H9 (cell line): ENCODE measurements at regions not wholly inside any gene's neighbourhood (a gene's known extent, or its start where the extent isn't known, plus 50 kb on each side); places are given as distances from the start of the nearest gene placed in this dataset.
A peak's percentile ranks its signal among the peaks of the same experiment; 100 is the strongest.

Experiments
- DNase-seq: peaks from one replicate; pipeline ENCODE4 v3.0.0-alpha.2; 2017
- H2AFZ ChIP-seq: one replicate; pipeline ENCODE4 v1.6.1; 2013; ENCODE audit warnings: mild to moderate bottlenecking, low read length, control low read depth, moderate library complexity
- H2AK5ac ChIP-seq: 2 replicates; pipeline ENCODE4 v1.6.1; 2013; ENCODE audit warnings: low read length, control low read depth, mixed read lengths; ENCODE audit not compliant: insufficient read length
- H2BK120ac ChIP-seq: one replicate; pipeline ENCODE4 v1.6.1; 2013; ENCODE audit warnings: low read depth, mild to moderate bottlenecking, low read length, control low read depth, inconsistent platforms; ENCODE audit not compliant: poor library complexity, severe bottlenecking
- H2BK12ac ChIP-seq: 2 replicates; pipeline ENCODE4 v1.6.1; 2013; ENCODE audit warnings: low read length, control low read depth, mixed read lengths, low read depth; ENCODE audit not compliant: insufficient read length
- H2BK15ac ChIP-seq: 2 replicates; pipeline ENCODE4 v1.6.1; 2013; ENCODE audit warnings: low read depth, low read length, control low read depth
- H2BK20ac ChIP-seq: one replicate; pipeline ENCODE4 v1.6.1; 2013; ENCODE audit warnings: low read depth, mild to moderate bottlenecking, low read length, control low read depth, inconsistent platforms; ENCODE audit not compliant: poor library complexity, severe bottlenecking
- H2BK5ac ChIP-seq: 2 replicates; pipeline ENCODE4 v1.6.1; 2013; ENCODE audit warnings: low read length, control low read depth, mixed read lengths; ENCODE audit not compliant: insufficient read length
- H3K14ac ChIP-seq: 2 replicates; pipeline ENCODE4 v1.6.1; 2013; ENCODE audit warnings: low read length, control low read depth; ENCODE audit not compliant: insufficient read depth
- H3K18ac ChIP-seq: 2 replicates; pipeline ENCODE4 v1.6.1; 2013; ENCODE audit warnings: low read depth, mild to moderate bottlenecking, mixed read lengths, low read length, control low read depth; ENCODE audit not compliant: insufficient read length
- H3K23ac ChIP-seq: 2 replicates; pipeline ENCODE4 v1.6.1; 2013; ENCODE audit warnings: low read length, control low read depth, mixed read lengths, low read depth; ENCODE audit not compliant: insufficient read length
- H3K23me2 ChIP-seq: 2 replicates; pipeline ENCODE4 v1.6.1; 2013; ENCODE audit warnings: low read depth, mild to moderate bottlenecking, mixed read lengths, low read length, control low read depth; ENCODE audit not compliant: insufficient read length, poor library complexity, severe bottlenecking
- H3K27ac ChIP-seq: 2 replicates; pipeline ENCODE4 v1.5.1; 2013; ENCODE audit warnings: low read length, control low read depth, mixed read lengths, low read depth; ENCODE audit not compliant: insufficient read length
- H3K27me3 ChIP-seq: 2 replicates; pipeline ENCODE4 v1.6.1; 2013; ENCODE audit warnings: low read length, control low read depth, inconsistent platforms; ENCODE audit not compliant: insufficient read depth
- H3K4ac ChIP-seq: 2 replicates; pipeline ENCODE4 v1.6.1; 2013; ENCODE audit warnings: low read depth, mild to moderate bottlenecking, control low read depth, inconsistent platforms, low read length, moderate library complexity
- H3K4me1 ChIP-seq: 2 replicates; pipeline ENCODE4 v1.6.1; 2013; ENCODE audit warnings: low read length, control low read depth, inconsistent platforms; ENCODE audit not compliant: insufficient read depth
- H3K4me2 ChIP-seq: 2 replicates; pipeline ENCODE4 v1.6.1; 2013; ENCODE audit warnings: low read length, control low read depth, mixed read lengths; ENCODE audit not compliant: insufficient read length, insufficient read depth
- H3K56ac ChIP-seq: 2 replicates; pipeline ENCODE4 v1.6.1; 2013; ENCODE audit warnings: low read depth, mild to moderate bottlenecking, mixed read lengths, low read length, control low read depth; ENCODE audit not compliant: insufficient read length
- H3K79me1 ChIP-seq: 2 replicates; pipeline ENCODE4 v1.6.1; 2013; ENCODE audit warnings: low read depth, mild to moderate bottlenecking, moderate library complexity, low read length, control low read depth, inconsistent platforms; ENCODE audit not compliant: insufficient read depth, poor library complexity, severe bottlenecking
- H3K79me2 ChIP-seq: 2 replicates; pipeline ENCODE4 v1.6.1; 2013; ENCODE audit warnings: low read length, control low read depth, inconsistent platforms; ENCODE audit not compliant: insufficient read depth
- H3K9ac ChIP-seq: 2 replicates; pipeline ENCODE4 v1.6.1; 2013; ENCODE audit warnings: low read length, control low read depth, mixed read lengths; ENCODE audit not compliant: insufficient read length; ENCODE audit errors: extremely low read depth
- H3K9me3 ChIP-seq: one replicate; pipeline ENCODE4 v1.6.1; 2013; ENCODE audit warnings: low read depth, low read length, inconsistent platforms; ENCODE audit not compliant: control insufficient read depth
- H3T11ph ChIP-seq: one replicate; pipeline ENCODE4 v1.6.1; 2013; ENCODE audit warnings: mild to moderate bottlenecking, low read length, control low read depth, inconsistent platforms
- H4K20me1 ChIP-seq: one replicate; pipeline ENCODE4 v1.6.1; 2013; ENCODE audit not compliant: control insufficient read depth, insufficient read length, insufficient read depth
- H4K5ac ChIP-seq: 2 replicates; pipeline ENCODE4 v1.6.1; 2013; ENCODE audit warnings: low read depth, mild to moderate bottlenecking, mixed read lengths, low read length, control low read depth; ENCODE audit not compliant: insufficient read length
- H4K8ac ChIP-seq: replicated peaks from 2 replicates; pipeline ENCODE4 v1.6.1; 2013; ENCODE audit warnings: low read length, control low read depth, mixed read lengths, low read depth; ENCODE audit not compliant: insufficient read length
- H4K91ac ChIP-seq: 2 replicates; pipeline ENCODE4 v1.6.1; 2013; ENCODE audit warnings: low read depth, mild to moderate bottlenecking, moderate library complexity, mixed read lengths, low read length, control low read depth; ENCODE audit not compliant: insufficient read length
- H3K27ac Mint-ChIP-seq, 3 experiments: 2 replicates in 2 of 3; 3 replicates in 1 of 3; pipeline ENCODE4 v1.8.0; 2020 to 2021; ENCODE audit warnings: mixed read lengths in 3 of 3, mild to moderate bottlenecking in 1 of 3, moderate library complexity in 1 of 3
- H3K27me3 Mint-ChIP-seq: 2 replicates; pipeline ENCODE4 v1.8.0; 2021; ENCODE audit warnings: low read depth, mild to moderate bottlenecking, moderate library complexity, mixed read lengths
- H3K36me3 Mint-ChIP-seq, 3 experiments: 2 replicates in 2 of 3; 3 replicates in 1 of 3; pipeline ENCODE4 v1.8.0; 2020 to 2021; ENCODE audit warnings: low read depth in 3 of 3, mixed read lengths in 3 of 3; ENCODE audit not compliant: insufficient read depth in 1 of 3
- H3K4me1 Mint-ChIP-seq, 2 experiments: 2 replicates each; pipeline ENCODE4 v1.8.0; 2020; ENCODE audit warnings: mixed read lengths in 2 of 2
- H3K4me3 Mint-ChIP-seq, 2 experiments: 2 replicates in 1 of 2; 3 replicates in 1 of 2; pipeline ENCODE4 v1.8.0; 2020 to 2021; ENCODE audit warnings: mild to moderate bottlenecking in 2 of 2, mixed read lengths in 2 of 2, moderate library complexity in 1 of 2
- H3K9me3 Mint-ChIP-seq, 2 experiments: 2 replicates in 1 of 2; 3 replicates in 1 of 2; pipeline ENCODE4 v1.8.0; 2020; ENCODE audit warnings: mild to moderate bottlenecking in 2 of 2, mixed read lengths in 2 of 2, moderate library complexity in 1 of 2
- WGBS: extraction: QIAGEN DNeasy Blood & Tissue Kit; methylation state at CpG from one replicate; pipeline ENCODE4 v1.1.7; 2013; ENCODE audit warnings: missing lambda C conversion rate, low lambda C conversion rate, mixed read lengths; ENCODE audit not compliant: insufficient read length; ENCODE audit errors: extremely low coverage; 5-methylcytosine and 5-hydroxymethylcytosine counted together
- TF ChIP-seq, protein P1 (sequence below): fragments of 200-600 bp; sonication (generic); conservative IDR thresholded peaks from 3 replicates; pipeline ENCODE4 v1.8.0; 2021; ENCODE audit warnings: antibody characterized with exemption, mild to moderate bottlenecking

DNA sequence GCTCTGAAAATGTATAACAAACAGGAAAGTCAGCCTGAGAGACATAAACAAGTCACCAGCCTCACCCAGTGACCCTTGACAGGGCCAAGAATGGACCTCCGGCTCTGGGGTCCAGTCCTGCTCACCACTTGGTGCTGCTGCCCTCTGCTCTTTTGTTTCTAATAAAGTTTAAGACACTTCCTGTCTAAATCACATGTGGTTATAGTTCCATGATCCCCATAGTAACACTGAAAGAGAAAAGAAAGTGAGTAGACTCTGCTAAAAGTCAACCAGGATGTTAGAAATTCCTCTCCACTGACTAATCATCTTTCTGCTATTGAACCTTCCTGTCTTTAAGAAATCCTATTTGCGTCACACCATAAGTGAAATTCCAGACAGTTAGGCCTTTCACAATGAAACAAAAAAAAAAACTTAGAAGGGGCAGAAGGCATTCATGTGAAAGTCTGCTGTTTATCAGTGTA is 179.2 kb upstream of the BET1 start:
- Histone ChIP-seq H2BK5ac (no peak overlapping the region), H4K8ac (no peak overlapping the region), H4K91ac (no peak overlapping the region), H2BK20ac (no peak overlapping the region), H3K18ac (no peak overlapping the region), H2AK5ac (no peak overlapping the region), H2BK12ac (no peak overlapping the region), H3K27me3 (no peaks in the 10 kb centered on the region), H3K23me2 (no peaks in the 10 kb centered on the region), H3K23ac (no peak overlapping the region), H2BK15ac (no peak overlapping the region), H3K9ac (no peak overlapping the region), H3K79me2 (no peaks in the 10 kb centered on the region), H4K20me1 (no peaks in the 10 kb centered on the region), H3K9me3 (peaks cover 7% of the 10 kb centered on the region), H2AFZ (no peak overlapping the region), H2BK120ac (no peak overlapping the region), H3K14ac (no peak overlapping the region), H3K56ac (no peak overlapping the region), H3K79me1 (no peaks in the 10 kb centered on the region), H4K5ac (no peak overlapping the region), H3K4ac (no peak overlapping the region), H3K4me2 (no peak overlapping the region), H3T11ph (peak overlapping the region; percentile 53), H3K4me1 (no peaks in the 10 kb centered on the region), H3K27ac (no peak overlapping the region)
- no peaks in the 10 kb centered on the region; a peak in 1 of 7 replicates for H3K36me3 Mint-ChIP-seq
- H3K27ac Mint-ChIP-seq, result peak overlapping the region in 1 of 3 experiments; percentile 39; a peak in 2 of 7 replicates
- no peak overlapping the region for H3K4me3 Mint-ChIP-seq
- no peak for DNase-seq
- no peaks in the 10 kb centered on the region for H3K27me3 Mint-ChIP-seq
- WGBS, result no CpG with 5 or more reads among the region's 2 CpGs
- peaks cover 0 to 7% of the 10 kb centered on the region in 2 experiments; a peak in 2 of 4 replicates for H3K4me1 Mint-ChIP-seq
- TF ChIP-seq, protein P1, sequence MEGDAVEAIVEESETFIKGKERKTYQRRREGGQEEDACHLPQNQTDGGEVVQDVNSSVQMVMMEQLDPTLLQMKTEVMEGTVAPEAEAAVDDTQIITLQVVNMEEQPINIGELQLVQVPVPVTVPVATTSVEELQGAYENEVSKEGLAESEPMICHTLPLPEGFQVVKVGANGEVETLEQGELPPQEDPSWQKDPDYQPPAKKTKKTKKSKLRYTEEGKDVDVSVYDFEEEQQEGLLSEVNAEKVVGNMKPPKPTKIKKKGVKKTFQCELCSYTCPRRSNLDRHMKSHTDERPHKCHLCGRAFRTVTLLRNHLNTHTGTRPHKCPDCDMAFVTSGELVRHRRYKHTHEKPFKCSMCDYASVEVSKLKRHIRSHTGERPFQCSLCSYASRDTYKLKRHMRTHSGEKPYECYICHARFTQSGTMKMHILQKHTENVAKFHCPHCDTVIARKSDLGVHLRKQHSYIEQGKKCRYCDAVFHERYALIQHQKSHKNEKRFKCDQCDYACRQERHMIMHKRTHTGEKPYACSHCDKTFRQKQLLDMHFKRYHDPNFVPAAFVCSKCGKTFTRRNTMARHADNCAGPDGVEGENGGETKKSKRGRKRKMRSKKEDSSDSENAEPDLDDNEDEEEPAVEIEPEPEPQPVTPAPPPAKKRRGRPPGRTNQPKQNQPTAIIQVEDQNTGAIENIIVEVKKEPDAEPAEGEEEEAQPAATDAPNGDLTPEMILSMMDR, result no peak
- no peaks in the 10 kb centered on the region for H3K9me3 Mint-ChIP-seq
